22Rv1 (cell line): ENCODE measurements at regions not wholly inside any gene's neighbourhood (a gene's known extent, or its start where the extent isn't known, plus 50 kb on each side); places are given as distances from the start of the nearest gene placed in this dataset.

ENCODE experiments used
- CTCF ChIP-seq: fragments of 450-650 bp; IDR thresholded peaks from 2 replicates; pipeline ENCODE4 v1.5.1; 2017; ENCODE audit warnings: mild to moderate bottlenecking
- ZFX ChIP-seq: fragments of 450-650 bp; IDR thresholded peaks from 2 replicates; pipeline ENCODE4 v1.6.1; 2017; ENCODE audit warnings: antibody characterized with exemption, borderline replicate concordance

GRCh38 chr22:22078329-22078728 is 95.7 kb upstream of the TOP3B start:
- TF ChIP-seq CTCF (no peak), ZFX (no peak)
